HFFc6 (cell line): ENCODE measurements at regions not wholly inside any gene's neighbourhood (a gene's known extent, or its start where the extent isn't known, plus 50 kb on each side); places are given as distances from the start of the nearest gene placed in this dataset.

ENCODE experiments used
- DNase-seq: peaks from one replicate; pipeline ENCODE4 v3.0.0-alpha.2; 2018
- H3K27ac Mint-ChIP-seq: 2 replicates; pipeline ENCODE4 v1.8.0; 2020; ENCODE audit warnings: mild to moderate bottlenecking, mixed read lengths
- H3K27me3 Mint-ChIP-seq: 2 replicates; pipeline ENCODE4 v1.8.0; 2021; ENCODE audit warnings: mild to moderate bottlenecking, moderate library complexity, mixed read lengths; ENCODE audit not compliant: insufficient read depth
- H3K36me3 Mint-ChIP-seq: 2 replicates; pipeline ENCODE4 v1.8.0; 2021; ENCODE audit warnings: low read depth, mixed read lengths
- H3K4me1 Mint-ChIP-seq: 2 replicates; pipeline ENCODE4 v1.8.0; 2020; ENCODE audit warnings: low read depth, mixed read lengths
- H3K4me3 Mint-ChIP-seq: 2 replicates; pipeline ENCODE4 v1.8.0; 2020; ENCODE audit warnings: mild to moderate bottlenecking, moderate library complexity, mixed read lengths
- H3K9me3 Mint-ChIP-seq: 2 replicates; pipeline ENCODE4 v1.8.0; 2020; ENCODE audit warnings: mild to moderate bottlenecking, mixed read lengths
- CTCF ChIP-seq: fragments of 200-600 bp; sonication (generic); IDR thresholded peaks from 2 replicates; pipeline ENCODE4 v1.5.0; 2021; ENCODE audit warnings: antibody characterized with exemption, mild to moderate bottlenecking

GRCh38 chr6:63448229-63448628, 124.1 kb upstream of the LOC128125822 start:
- Mint-ChIP-seq H3K4me3 (no peak overlapping the region), H3K9me3 (no peaks in the 10 kb centered on the region), H3K36me3 (no peaks in the 10 kb centered on the region), H3K27ac (no peak overlapping the region), H3K4me1 (no peaks in the 10 kb centered on the region), H3K27me3 (no peaks in the 10 kb centered on the region)
- DNase-seq: no peak
- no peak for TF ChIP-seq CTCF

GRCh38 chr6:63449714-63450113, 122.6 kb upstream of the LOC128125822 start:
- Mint-ChIP-seq H3K27me3 (no peaks in the 10 kb centered on the region), H3K27ac (no peak overlapping the region), H3K36me3 (no peaks in the 10 kb centered on the region), H3K4me1 (no peaks in the 10 kb centered on the region), H3K4me3 (no peak overlapping the region), H3K9me3 (no peaks in the 10 kb centered on the region)
- no peak for DNase-seq
- no peak for TF ChIP-seq CTCF

- H3K27ac Mint-ChIP-seq: no peak overlapping the region
- no peaks in the 10 kb centered on the region for H3K36me3 Mint-ChIP-seq
- H3K27me3 Mint-ChIP-seq: no peaks in the 10 kb centered on the region
- no peak overlapping the region for H3K4me3 Mint-ChIP-seq
- H3K4me1 Mint-ChIP-seq: no peaks in the 10 kb centered on the region
- no peak for TF ChIP-seq CTCF
- no peak for DNase-seq
- no peaks in the 10 kb centered on the region for H3K9me3 Mint-ChIP-seq
Measured at GRCh38 chr6:63451238-63451637, 121.0 kb upstream of the LOC128125822 start.

GRCh38 chr6:63452125-63452524, 120.2 kb upstream of the LOC128125822 start:
- Mint-ChIP-seq H3K4me3 (no peak overlapping the region), H3K9me3 (no peaks in the 10 kb centered on the region), H3K4me1 (no peaks in the 10 kb centered on the region), H3K36me3 (no peaks in the 10 kb centered on the region), H3K27ac (no peak overlapping the region), H3K27me3 (no peaks in the 10 kb centered on the region; the same call in 1 of the 2 replicates)
- TF ChIP-seq CTCF: no peak
- no peak for DNase-seq

- H3K9me3 Mint-ChIP-seq: no peaks in the 10 kb centered on the region
- no peak for DNase-seq
- H3K36me3 Mint-ChIP-seq: no peaks in the 10 kb centered on the region
- no peak overlapping the region for H3K27ac Mint-ChIP-seq
- H3K27me3 Mint-ChIP-seq: peaks cover 2% of the 10 kb centered on the region
- no peak for TF ChIP-seq CTCF
- no peaks in the 10 kb centered on the region for H3K4me1 Mint-ChIP-seq
- no peak overlapping the region for H3K4me3 Mint-ChIP-seq
Measured at GRCh38 chr6:63456734-63457133, 115.5 kb upstream of the LOC128125822 start.

- no peaks in the 10 kb centered on the region for H3K36me3 Mint-ChIP-seq
- H3K4me1 Mint-ChIP-seq: no peaks in the 10 kb centered on the region
- H3K27me3 Mint-ChIP-seq: peaks cover 2% of the 10 kb centered on the region
- H3K27ac Mint-ChIP-seq: no peak overlapping the region
- no peak overlapping the region for H3K4me3 Mint-ChIP-seq
- TF ChIP-seq CTCF: no peak
- H3K9me3 Mint-ChIP-seq: no peaks in the 10 kb centered on the region
- no peak for DNase-seq
Measured at GRCh38 chr6:63458480-63459115, 113.7 kb upstream of the LOC128125822 start.
